HepG2 (cell line): ENCODE measurements at regions not wholly inside any gene's neighbourhood (a gene's known extent, or its start where the extent isn't known, plus 50 kb on each side); places are given as distances from the start of the nearest gene placed in this dataset.
"Not testable (repeated sequence)": the region's sequence is repeated elsewhere in the genome, so short reads cannot be mapped to it uniquely, and the experiment has no call there.

Experiments
- ARID5B ChIP-seq: IDR thresholded peaks from 2 replicates; pipeline ENCODE4 v1.4.0; 2020; ENCODE audit warnings: mild to moderate bottlenecking, missing genetic modification reagents
- CEBPG ChIP-seq: IDR thresholded peaks from 2 replicates; pipeline ENCODE4 v1.6.1; 2016
- FOXA1 ChIP-seq, 2 experiments: fragments of 450-650 bp in 1 of 2; sonication (generic) in 1 of 2; formaldehyde crosslinking in 1 of 2; IDR thresholded peaks; 2 replicates each; pipeline versions ENCODE4 v1.4.0 to v1.6.1; 2016 to 2020; ENCODE audit warnings: missing genetic modification reagents in 1 of 2
- SOX5 ChIP-seq: IDR thresholded peaks from 2 replicates; pipeline ENCODE4 v1.6.1; 2016; ENCODE audit warnings: borderline replicate concordance
- ZBTB37 ChIP-seq: sonication (generic); formaldehyde crosslinking; IDR thresholded peaks from 2 replicates; pipeline ENCODE4 v1.4.0; 2020; ENCODE audit warnings: mild to moderate bottlenecking, missing genetic modification reagents
- TF ChIP-seq, protein P1 (sequence below): sonication (generic); formaldehyde crosslinking; IDR thresholded peaks from 2 replicates; pipeline ENCODE4 v1.5.1; 2020; ENCODE audit warnings: mild to moderate bottlenecking, missing genetic modification reagents, borderline replicate concordance
- TF ChIP-seq, protein P2 (sequence below): fragments of 450-650 bp; IDR thresholded peaks from 2 replicates; pipeline ENCODE4 v1.6.1; 2016
- TF ChIP-seq, protein P3 (sequence below), 2 experiments: sonication (generic) in 1 of 2; formaldehyde crosslinking in 1 of 2; IDR thresholded peaks; 2 replicates each; pipeline versions ENCODE4 v1.4.0 to v1.6.1; 2016 to 2020; ENCODE audit warnings: borderline replicate concordance in 1 of 2, low read depth in 1 of 2, mild to moderate bottlenecking in 1 of 2, missing genetic modification reagents in 1 of 2
- TF ChIP-seq, protein P4 (sequence below): sonication (generic); formaldehyde crosslinking; IDR thresholded peaks from 2 replicates; pipeline ENCODE4 v1.5.0; 2020; ENCODE audit warnings: missing genetic modification reagents

- TF ChIP-seq, protein P1, sequence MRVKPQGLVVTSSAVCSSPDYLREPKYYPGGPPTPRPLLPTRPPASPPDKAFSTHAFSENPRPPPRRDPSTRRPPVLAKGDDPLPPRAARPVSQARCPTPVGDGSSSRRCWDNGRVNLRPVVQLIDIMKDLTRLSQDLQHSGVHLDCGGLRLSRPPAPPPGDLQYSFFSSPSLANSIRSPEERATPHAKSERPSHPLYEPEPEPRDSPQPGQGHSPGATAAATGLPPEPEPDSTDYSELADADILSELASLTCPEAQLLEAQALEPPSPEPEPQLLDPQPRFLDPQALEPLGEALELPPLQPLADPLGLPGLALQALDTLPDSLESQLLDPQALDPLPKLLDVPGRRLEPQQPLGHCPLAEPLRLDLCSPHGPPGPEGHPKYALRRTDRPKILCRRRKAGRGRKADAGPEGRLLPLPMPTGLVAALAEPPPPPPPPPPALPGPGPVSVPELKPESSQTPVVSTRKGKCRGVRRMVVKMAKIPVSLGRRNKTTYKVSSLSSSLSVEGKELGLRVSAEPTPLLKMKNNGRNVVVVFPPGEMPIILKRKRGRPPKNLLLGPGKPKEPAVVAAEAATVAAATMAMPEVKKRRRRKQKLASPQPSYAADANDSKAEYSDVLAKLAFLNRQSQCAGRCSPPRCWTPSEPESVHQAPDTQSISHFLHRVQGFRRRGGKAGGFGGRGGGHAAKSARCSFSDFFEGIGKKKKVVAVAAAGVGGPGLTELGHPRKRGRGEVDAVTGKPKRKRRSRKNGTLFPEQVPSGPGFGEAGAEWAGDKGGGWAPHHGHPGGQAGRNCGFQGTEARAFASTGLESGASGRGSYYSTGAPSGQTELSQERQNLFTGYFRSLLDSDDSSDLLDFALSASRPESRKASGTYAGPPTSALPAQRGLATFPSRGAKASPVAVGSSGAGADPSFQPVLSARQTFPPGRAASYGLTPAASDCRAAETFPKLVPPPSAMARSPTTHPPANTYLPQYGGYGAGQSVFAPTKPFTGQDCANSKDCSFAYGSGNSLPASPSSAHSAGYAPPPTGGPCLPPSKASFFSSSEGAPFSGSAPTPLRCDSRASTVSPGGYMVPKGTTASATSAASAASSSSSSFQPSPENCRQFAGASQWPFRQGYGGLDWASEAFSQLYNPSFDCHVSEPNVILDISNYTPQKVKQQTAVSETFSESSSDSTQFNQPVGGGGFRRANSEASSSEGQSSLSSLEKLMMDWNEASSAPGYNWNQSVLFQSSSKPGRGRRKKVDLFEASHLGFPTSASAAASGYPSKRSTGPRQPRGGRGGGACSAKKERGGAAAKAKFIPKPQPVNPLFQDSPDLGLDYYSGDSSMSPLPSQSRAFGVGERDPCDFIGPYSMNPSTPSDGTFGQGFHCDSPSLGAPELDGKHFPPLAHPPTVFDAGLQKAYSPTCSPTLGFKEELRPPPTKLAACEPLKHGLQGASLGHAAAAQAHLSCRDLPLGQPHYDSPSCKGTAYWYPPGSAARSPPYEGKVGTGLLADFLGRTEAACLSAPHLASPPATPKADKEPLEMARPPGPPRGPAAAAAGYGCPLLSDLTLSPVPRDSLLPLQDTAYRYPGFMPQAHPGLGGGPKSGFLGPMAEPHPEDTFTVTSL: peak; percentile 60; the same call in 1 of the 2 replicates
- TF ChIP-seq ARID5B (peak; percentile 58), FOXA1 (CRISPR knock-in tag; IDR thresholded peaks at IDR 0.05) (peak; percentile 60), SOX5 (CRISPR knock-in tag) (peak; percentile 59; the same call in 1 of the 2 replicates), ZBTB37 (CRISPR knock-in tag) (0 out of 2 replicates have a peak, but pooled peaks have one; percentile 16), CEBPG (peak; percentile 66)
- TF ChIP-seq FOXA1 (IDR thresholded peaks at IDR 0.05): not testable (repeated sequence)
- TF ChIP-seq, protein P2, sequence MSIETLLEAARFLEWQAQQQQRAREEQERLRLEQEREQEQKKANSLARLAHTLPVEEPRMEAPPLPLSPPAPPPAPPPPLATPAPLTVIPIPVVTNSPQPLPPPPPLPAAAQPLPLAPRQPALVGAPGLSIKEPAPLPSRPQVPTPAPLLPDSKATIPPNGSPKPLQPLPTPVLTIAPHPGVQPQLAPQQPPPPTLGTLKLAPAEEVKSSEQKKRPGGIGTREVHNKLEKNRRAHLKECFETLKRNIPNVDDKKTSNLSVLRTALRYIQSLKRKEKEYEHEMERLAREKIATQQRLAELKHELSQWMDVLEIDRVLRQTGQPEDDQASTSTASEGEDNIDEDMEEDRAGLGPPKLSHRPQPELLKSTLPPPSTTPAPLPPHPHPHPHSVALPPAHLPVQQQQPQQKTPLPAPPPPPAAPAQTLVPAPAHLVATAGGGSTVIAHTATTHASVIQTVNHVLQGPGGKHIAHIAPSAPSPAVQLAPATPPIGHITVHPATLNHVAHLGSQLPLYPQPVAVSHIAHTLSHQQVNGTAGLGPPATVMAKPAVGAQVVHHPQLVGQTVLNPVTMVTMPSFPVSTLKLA: 0 out of 2 replicates have a peak, but pooled peaks have one; percentile 3
- TF ChIP-seq, protein P3, sequence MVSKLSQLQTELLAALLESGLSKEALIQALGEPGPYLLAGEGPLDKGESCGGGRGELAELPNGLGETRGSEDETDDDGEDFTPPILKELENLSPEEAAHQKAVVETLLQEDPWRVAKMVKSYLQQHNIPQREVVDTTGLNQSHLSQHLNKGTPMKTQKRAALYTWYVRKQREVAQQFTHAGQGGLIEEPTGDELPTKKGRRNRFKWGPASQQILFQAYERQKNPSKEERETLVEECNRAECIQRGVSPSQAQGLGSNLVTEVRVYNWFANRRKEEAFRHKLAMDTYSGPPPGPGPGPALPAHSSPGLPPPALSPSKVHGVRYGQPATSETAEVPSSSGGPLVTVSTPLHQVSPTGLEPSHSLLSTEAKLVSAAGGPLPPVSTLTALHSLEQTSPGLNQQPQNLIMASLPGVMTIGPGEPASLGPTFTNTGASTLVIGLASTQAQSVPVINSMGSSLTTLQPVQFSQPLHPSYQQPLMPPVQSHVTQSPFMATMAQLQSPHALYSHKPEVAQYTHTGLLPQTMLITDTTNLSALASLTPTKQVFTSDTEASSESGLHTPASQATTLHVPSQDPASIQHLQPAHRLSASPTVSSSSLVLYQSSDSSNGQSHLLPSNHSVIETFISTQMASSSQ (IDR thresholded peaks at IDR 0.05; ENCODE audit: low read depth): peak; percentile 86
- TF ChIP-seq, protein P3 (CRISPR knock-in tag; IDR thresholded peaks at IDR 0.05; ENCODE audit: borderline replicate concordance): peak; percentile 90; the same call in 1 of the 2 replicates
- TF ChIP-seq, protein P4, sequence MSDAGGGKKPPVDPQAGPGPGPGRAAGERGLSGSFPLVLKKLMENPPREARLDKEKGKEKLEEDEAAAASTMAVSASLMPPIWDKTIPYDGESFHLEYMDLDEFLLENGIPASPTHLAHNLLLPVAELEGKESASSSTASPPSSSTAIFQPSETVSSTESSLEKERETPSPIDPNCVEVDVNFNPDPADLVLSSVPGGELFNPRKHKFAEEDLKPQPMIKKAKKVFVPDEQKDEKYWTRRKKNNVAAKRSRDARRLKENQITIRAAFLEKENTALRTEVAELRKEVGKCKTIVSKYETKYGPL (CRISPR knock-in tag): 0 out of 2 replicates have a peak, but pooled peaks have one; percentile 45
These were observed 69.0 kb upstream of the ZSCAN2 start (continued) for GRCh38 chr15:84531709-84532367.
